GDM1 (cell line): ENCODE measurements at regions not wholly inside any gene's neighbourhood (a gene's known extent, or its start where the extent isn't known, plus 50 kb on each side); places are given as distances from the start of the nearest gene placed in this dataset.
"Not testable (repeated sequence)": the region's sequence is repeated elsewhere in the genome, so short reads cannot be mapped to it uniquely, and the experiment has no call there.

Source experiments
- DNase-seq: peaks from one replicate; lab custom pipeline; 2025; lab: John Stamatoyannopoulos, UW

DNA sequence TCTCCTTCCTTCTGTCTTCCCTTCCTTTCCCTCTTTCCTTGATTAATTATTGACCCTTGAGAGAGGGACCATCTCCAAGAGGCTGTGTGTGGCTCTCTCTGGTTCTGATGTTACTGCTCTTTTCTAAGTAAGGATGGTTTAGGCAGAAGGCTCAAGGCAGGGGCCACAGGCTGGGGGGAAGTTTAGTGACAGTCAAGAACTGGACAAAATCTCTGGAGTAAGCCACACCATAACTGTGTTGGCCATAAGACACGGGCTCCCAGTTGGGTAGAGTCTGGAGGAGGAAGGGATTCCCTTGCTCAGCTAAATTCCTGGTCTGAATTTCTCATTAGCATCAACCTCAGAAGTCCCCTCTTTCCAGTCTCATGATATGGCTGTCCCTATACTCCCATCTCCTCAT lies 74.7 kb downstream of the BUD13 start:
- DNase-seq: no peak

DNA sequence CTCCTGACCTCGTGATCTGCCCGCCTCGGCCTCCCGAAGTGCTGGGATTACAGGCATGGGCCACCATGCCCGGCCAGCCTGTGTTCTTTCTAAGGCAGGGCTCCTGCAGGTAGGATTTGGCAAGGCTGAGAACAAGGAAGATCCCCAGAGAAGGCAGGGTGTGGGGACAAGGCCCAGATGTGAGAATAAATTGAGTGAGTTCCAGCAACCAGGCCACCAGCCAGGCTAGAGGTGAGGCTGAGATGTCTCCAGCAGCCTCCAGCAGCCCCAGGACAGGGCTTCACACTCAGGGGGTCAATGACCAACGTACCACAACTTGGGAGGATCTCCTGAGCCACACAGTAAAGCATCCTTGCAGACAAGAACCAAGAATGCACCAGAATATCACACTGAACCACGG lies 75.1 kb downstream of the BUD13 start:
- no peak for DNase-seq

DNA sequence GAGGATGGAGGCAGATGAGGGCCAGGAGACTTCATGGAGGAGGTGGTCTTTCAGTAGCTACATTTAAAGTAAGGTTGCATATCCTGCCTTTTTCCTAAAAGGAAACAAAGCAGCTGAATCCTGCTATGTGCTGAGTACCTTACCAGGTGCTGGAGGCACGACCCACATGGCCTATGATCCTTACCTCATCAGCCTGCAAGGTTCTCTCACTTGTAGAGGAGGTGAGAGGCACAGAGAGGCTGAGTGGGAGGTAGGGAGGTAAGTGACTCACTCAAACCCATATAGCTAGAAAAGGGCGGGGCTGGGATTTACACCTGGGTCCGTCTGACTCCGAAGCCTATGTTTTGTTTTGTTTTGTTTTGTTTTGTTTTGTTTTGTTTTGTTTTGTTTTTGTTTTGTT lies 75.8 kb downstream of the BUD13 start:
- DNase-seq: no peak

DNA sequence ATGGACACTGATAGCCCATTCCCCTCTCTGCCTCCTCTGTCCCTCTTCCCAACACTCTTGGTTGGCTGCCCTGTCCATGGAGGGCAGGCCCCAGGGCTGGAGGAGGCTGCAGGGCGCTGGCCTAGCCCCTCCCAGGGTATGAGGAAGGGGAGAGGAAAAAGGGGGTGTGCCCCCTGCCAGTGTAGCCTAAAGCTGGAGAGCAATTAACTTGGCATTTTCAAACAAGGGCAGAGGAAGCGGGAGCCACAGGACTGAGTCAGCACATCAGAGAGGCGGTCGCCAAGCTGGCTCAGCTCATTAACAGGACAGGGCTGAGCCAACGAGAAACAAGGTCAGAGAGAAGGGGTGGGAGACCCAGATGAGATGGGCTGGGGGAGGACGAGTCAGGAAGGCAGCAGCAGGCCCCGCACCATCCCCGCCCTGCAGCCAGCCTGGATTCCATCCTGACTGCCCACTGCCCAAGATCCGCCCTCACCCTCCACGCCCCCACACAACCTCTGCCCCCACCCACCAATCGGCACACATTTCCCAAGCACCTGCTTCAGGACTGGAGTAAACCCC lies 76.3 kb downstream of the BUD13 start:
- peak; percentile 37 for DNase-seq

DNA sequence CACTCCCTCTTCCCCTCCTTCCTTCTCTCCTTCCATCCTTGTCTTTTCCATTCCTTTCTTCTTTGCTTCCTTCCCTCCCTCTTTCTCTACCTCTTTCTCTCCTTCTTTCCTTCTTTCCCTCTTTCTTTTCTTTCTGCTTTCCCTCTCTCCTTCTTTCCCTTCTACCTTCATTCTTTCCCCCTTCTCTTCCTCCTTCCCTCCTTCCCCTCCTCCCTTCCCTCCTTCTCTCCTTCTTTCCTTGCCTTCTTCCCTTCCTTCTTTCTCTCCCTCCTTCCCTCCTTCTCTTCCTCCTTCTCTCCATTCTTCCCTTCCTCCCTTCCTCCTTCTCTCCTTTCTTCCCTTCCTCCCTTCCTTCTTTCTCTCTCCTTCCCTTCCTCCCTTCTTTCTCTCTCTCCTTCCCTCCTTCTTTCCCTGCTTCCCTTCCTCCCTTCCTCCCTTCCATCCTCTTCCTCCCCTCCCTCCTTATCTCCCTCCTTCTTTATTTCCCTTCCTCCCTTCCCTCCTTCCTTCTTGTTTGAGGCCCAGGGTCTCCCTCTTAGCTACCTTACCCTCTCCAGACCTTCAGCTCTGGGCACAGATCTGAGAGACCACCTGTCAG lies 77.0 kb downstream of the BUD13 start:
- no peak for DNase-seq

DNA sequence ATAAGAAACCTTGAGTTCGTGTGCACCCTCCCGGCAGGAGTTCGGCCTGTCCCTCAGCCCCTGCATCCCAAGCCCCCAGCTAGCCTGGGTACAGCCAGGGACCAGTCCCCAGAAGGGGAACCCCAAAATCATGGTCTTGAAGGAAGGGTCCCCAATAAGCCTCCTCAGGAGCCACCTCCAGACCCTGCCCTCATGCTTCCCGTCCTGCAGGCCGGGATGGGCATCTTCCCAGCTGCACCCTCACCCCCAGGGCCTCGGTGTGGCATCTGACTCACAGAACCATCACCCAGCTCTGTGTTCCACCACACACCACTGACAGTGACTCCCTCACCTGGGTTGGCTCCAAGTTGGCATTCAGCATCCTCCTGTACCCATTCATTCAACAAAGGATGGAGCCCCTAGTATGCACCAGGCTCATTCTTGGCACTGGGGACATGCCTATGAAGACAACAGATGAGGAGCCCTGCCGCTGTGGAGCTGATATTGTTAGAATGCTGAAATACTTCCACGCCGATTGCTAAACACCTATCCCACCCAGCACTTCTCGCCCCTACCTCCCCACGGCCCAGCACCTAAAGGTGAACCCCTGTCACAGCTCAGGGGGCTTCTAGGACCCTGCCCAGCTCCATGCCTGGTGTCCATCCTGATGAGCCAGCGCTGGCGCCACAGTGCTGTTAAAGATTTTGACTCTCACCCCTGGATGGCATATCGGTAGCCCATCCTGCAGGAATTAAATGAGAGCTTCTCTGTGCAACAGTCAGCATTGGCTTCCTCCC lies 77.8 kb downstream of the BUD13 start:
- DNase-seq: no peak

DNA sequence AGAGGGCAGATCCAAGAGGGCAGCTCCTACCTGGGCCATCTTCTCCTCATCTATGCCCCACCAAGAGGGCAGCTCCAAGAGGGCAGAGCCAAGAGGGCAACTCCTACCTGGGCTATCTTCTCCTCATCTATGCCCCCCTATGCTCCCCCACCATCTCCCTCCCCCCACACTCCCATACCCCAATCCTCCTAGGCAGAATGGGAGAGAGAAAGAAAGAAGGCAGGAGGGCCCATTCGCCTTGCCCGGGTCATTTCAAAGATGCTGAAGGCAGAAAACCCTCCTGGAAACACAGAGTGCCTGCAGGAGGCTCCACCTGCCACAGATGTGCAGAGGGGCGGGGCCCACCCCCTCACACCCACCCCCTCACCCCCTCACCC lies 78.5 kb downstream of the BUD13 start:
- no peak for DNase-seq

DNA sequence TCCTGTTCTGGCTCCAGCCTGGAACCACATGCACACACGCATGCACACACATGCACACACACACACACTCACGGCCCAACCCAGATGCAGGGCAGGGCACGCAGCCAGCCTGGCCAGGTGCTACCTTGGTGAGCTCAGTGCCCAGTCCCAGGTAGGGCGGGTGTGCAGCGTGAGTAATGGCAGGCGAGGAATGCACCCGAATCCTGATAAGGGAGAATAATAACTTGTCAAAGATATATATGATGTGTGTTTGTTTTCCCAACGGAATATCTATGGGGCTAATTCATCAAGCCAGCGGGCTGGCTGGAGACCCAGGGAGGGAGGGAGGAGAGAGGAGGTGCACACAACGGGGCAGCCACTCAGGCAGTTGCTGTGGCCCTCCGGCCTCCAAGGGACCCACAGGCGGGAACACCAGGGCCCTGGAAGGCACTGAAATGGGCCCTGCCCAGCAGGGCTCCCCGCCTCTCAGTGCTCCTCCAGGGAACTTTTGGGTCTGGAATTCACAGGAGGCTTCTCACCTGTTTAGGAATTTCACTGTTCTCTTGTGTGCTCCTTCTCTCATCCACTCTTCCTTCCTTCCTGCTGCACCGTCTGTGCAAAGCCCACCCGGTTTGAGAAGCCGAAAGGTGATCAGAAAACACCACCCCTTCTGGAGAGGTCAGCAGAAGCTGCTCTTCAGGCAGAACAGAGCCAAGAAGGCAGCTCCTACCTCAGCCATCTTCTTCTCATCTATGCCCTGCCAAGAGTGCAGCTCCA lies 79.0 kb downstream of the BUD13 start:
- DNase-seq: no peak

DNA sequence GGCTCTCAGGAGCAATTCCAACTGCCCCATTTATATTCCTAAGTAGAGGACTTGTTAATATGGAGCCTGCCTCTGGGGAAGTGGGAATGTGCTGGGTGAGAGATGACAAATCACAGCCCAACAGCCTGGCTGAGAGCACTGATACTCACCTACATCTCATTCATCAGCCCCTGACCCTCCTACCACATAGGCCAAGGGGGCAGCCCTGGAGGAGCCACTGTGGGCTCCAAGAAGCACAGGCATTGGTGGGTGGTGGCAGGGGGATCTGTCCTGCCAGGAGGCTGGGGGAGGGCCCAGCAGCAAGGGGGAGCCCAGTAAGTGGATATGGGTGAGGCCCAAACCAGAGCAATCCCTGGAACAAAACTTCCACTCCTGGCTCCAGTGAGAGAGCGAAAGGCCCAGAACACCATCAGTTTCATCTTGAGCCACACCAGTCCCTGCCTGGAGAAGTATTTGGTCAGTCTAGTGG lies 79.7 kb downstream of the BUD13 start:
- DNase-seq: no peak

DNA sequence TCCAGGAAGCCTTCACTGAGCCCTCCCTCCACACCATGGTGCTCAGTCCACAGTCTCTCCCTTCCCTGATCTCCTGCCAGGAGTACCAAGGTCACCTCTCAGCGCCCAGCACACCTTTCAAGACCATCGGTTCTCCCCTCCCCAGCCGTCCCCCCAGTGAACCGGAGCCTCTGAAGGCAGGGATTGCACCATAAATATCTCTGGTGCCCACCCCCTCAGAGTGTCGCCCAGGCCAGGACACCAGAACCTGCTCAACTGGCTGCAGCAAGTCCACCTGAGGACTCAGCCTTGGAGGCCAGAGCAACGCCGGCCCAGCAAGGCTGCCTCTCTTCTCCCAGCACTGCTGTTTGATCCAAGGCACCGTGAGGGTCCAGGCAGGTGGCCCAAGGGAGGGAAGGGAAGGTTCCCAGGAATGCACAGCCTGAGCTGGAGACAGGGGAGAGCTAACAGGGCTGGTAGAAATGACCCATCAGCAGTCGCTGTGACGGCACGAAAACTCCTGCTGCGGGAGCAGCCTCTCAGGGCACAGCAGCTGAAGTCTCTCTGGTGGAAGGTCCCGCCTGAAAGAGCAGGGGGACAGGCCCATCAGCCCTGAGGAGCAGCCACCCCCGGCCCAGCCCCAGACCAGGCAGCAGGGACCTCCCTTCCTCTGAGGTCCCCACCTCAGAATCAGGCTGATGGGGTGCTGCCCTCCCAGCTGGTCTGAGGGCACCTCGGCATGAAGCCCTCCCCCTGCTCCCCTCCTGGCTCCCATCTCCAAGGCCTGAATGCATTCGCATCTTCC lies 80.3 kb downstream of the BUD13 start:
- no peak for DNase-seq

DNA sequence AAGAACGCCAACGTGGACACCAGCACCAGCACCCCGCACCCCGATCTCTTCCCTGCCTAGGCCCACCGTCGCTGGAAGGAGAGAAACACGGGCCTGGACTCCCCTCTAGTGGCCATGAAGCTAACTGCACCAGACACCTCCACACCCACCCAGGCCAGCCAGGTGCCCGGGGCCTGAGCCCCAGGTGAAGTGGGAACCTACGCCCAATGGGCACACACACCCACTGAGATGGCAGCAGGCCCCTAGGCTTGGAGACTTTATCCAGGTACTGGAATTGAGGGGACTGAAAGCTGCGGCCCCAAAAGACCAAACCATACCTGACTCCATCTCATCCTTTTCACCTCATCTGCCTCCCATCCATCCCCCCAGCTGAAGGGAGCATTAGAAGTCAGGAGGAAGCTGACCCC lies 81.0 kb downstream of the BUD13 start:
- peak; percentile 4 for DNase-seq

DNA sequence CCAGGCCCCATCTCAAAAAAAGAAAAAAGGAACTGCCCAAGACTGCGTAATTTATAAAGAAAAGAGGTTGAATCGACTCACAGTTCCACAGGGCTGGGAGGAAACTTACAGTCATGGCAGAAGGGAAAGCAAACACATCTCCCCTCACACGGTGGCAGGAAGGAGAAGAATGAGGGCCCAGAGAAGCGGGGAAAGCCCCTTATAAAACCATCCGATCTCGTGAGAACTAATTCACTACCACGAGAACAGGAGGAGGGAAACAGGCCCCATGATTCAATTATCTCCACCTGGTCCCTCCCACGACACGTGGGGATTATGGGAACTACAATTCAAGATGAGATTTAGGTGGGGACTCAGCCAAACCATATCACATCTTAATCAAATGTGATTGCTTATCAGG lies 82.2 kb downstream of the BUD13 start:
- DNase-seq: no peak

DNA sequence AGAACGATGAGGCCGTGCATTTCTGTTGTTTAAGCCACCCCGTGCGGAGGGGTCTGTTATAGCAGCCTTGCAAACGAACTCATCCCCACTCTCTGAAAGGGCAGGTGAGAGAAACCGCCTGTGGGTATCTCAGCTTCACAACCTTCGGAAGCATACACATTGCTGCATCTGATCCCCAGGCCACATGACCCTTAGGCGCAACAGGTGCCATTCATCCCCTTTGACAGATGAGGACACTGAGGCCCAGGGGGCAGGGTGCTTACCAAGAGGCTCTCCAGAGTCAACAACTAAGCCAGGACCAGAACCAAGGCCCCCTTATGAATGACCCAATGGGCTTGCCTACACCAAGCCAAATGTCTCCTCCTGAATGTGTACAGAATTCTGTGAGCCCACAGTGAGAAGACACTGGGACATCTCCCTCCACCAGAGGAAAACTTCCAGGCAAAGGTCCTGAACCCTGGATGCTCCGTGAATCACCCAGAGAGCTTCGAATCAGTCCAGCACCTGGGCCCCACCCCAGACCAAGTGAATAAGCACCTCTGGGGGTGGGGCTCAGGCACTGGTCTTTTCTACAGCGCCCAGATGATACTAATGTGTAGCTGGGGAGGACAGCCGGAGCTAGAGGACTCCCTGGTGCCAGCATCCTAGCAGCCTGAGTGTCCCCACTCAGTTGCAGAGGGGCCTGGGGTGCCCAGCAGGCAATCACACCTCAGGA lies 83.2 kb downstream of the BUD13 start:
- DNase-seq: no peak

DNA sequence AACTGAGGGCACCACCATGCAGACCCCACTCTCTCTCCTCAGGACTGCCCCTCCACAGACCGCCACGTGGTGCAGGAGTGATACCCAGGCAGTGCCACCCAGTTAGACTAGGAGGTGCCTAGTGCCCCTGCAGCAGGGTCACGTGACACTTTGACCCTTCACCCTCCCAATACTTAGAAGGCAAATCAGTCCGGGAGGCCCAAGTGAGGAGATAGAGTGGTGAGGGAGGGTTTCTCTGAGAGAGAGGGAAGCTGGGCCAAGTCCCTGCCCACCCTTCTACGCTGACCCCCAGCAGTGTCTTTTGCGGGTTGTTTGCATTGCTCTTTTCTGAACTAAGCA lies 84.6 kb downstream of the BUD13 start:
- DNase-seq: no peak

DNA sequence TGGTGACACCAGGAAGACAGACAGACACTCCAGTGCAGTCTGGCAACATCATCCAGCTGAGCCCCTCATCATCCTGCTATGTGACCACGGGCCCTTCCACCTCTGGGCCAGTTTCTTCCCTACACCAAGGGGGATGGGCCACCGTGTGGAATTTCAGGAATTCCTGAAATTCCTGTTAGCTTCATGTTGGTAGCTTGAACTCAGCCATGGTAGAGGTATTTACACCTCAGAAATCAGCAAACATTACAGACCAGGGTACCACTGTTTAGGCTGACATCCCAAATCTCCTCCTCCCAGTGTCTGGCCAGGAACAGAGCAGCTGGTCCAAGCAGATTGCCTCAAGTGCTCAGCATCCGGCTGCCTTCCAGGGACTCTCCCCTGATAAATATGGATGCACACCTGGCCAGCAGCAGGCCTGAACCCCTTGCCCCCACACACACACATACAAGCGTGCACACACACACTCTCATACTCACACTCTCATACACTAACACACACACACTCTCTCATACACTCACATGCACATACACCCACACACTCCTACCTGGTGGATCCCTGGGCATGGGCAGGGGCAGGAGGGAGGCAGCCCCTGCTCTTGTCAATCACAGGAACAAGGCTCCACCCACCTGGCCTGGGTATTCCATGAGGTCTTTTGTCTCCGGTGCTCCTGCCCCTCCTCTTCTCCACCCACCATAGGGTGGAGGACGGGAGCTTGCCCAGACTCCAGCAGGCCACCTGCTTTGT lies 85.2 kb downstream of the BUD13 start:
- no peak for DNase-seq

DNA sequence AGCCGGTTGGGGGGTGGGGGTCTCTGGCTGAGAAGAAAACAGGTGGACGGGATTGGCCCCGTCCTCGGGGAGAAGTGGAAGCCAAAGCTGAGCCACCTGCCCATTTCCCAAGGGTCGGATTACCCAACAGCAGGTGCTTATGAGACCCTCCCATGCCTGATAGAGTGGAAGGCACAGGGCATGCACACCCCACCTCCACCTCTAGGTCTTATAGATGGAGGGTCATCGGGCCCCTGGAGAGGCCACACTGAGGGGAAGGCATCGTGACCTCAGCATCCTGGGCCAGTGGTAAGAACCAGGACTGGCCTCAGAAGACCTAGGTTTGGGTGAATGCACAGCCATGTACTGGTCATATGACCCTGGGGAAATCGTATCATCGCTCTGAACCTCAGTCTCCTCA lies 85.9 kb downstream of the BUD13 start:
- no peak for DNase-seq

DNA sequence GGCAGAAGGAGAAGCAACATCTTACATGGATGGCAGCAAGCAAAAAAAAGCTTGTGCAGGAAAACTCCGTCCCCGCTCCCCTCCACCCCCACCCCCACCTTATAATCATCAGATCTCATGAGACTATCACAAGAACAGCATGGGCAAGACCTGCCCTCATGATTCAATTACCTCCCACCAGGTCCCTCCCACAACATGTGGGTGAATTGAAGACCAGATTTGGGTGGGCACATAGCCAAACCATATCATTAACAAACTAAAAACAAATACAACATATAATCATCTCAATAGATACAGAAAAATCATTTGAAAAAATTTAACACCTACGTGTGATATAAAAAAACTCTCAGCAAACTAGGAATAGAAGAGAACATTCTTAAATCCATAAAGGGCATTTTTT lies 88.8 kb downstream of the BUD13 start:
- DNase-seq: no peak

DNA sequence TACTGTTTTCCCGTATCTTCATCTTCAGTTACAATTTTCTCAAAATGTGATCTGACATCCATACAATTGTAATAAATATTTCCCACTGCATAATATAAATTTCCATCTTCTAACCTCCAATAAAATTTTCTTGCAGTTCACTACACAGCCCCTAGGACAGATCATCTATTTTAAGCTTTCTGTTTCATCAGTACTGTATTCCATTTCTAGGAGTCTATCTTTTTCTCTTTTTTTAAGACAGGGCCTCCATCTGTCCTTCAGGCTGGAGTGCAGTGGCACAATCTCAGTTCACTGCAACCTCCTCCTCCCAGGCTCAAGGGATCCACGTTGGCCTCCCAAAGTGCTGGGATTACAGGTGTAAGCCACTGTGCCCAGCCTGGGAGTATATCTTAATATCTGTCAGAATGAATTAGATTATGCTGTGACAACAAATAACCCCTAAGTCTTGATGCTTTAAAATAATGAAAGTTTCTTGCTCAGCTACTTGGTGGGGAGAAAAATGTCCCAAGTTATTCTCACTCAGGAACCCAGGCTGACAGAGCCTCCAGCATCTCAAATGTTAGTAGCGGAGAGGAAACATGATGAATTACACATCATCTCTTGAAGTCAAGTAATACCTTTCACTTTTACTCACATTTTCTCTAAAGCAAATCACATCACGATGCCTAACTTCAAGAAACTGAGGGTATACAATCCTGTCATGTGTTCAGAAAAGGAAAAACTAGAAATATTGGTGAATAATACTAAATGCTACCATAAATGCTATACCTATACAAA lies 92.2 kb downstream of the BUD13 start:
- DNase-seq: no peak

DNA sequence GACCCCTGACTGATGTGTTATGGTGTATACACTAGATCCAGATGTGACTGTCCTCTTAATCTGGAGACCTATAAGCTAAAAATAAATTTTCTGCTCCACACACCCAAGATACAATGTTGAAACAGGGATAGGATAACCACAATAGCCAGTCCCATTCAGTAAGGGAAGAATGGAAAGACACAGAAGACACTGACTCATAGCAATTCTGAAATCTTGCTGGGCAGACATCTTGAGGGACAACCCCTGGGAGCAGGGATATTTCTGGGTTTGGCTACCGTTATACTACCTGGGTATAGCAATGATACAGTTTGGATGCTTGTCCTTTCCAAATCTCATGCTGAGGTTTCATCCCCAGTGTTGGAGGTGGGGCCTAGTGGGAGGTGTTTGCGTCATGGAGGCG lies 93.9 kb downstream of the BUD13 start:
- DNase-seq: no peak

DNA sequence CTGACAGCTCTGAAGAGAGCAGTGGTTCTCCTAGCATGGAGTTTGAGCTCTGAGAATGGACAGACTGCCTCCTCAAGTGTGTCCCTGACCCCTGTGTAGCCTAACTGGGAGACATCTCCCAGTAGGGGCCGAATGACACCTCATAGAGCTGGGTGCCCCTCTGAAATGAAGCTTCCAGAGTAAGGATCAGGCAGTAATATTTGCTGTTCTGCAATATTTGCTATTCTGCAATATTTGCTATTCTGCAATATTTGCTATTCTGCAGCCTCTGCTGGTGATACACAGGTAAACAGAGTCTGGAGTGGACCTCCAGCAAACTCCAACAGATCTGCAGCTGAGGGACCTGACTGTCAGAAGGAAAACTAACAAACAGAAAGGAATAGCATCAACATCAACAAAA lies 105.5 kb downstream of the BUD13 start:
- not testable (repeated sequence) for DNase-seq
